ENCODE measurements at regions not wholly inside any gene's neighbourhood (a gene's known extent, or its start where the extent isn't known, plus 50 kb on each side); places are given as distances from the start of the nearest gene placed in this dataset.

- H3K4me3 ChIP-seq (replicated peaks in 1 of 2; ENCODE audit: low read depth in 2 of 2, low read length in 2 of 2), result no peak overlapping the region
- TF ChIP-seq CTCF (IDR thresholded peaks at IDR 0.05; ENCODE audit: low read depth, low read length), result no peak
Measured at GRCh38 chr13:26881154-26881553, 120.6 kb upstream of the GPR12 start.

GRCh38 chr13:26880735-26881134 lies 120.1 kb upstream of the GPR12 start:
- no peak for TF ChIP-seq CTCF (IDR thresholded peaks at IDR 0.05; ENCODE audit: low read depth, low read length)
- no peak overlapping the region for H3K4me3 ChIP-seq (replicated peaks in 1 of 2; ENCODE audit: low read depth in 2 of 2, low read length in 2 of 2)
- DNase-seq (ENCODE audit: low read depth in 2 of 2), result no peak

More at GRCh38 chr13:26881154-26881553, 120.6 kb upstream of the GPR12 start:
- peak; percentile 20 to 50 for DNase-seq (ENCODE audit: low read depth in 2 of 2)

- no peak overlapping the region for H3K4me3 ChIP-seq (replicated peaks in 1 of 2; ENCODE audit: low read depth in 2 of 2, low read length in 2 of 2)
- TF ChIP-seq CTCF (IDR thresholded peaks at IDR 0.05; ENCODE audit: low read depth, low read length), result no peak
- no peak for DNase-seq (ENCODE audit: low read depth in 2 of 2)
Measured at GRCh38 chr13:26878438-26878837, 117.9 kb upstream of the GPR12 start.

- no peak for TF ChIP-seq CTCF (IDR thresholded peaks at IDR 0.05; ENCODE audit: low read depth, low read length)
- no peak for DNase-seq (ENCODE audit: low read depth in 2 of 2)
- no peak overlapping the region for H3K4me3 ChIP-seq (replicated peaks in 1 of 2; ENCODE audit: low read depth in 2 of 2, low read length in 2 of 2)
Measured at GRCh38 chr13:26873386-26873698, 112.8 kb upstream of the GPR12 start.

GRCh38 chr13:26872525-26873385 lies 112.2 kb upstream of the GPR12 start:
- no peak overlapping the region for H3K4me3 ChIP-seq (replicated peaks in 1 of 2; ENCODE audit: low read depth in 2 of 2, low read length in 2 of 2)
- peak; percentile 29 to 48 for DNase-seq (ENCODE audit: low read depth in 2 of 2)
- TF ChIP-seq CTCF (IDR thresholded peaks at IDR 0.05; ENCODE audit: low read depth, low read length), result peak; percentile 87

GRCh38 chr13:26867451-26868091 lies 107.0 kb upstream of the GPR12 start:
- TF ChIP-seq CTCF (IDR thresholded peaks at IDR 0.05; ENCODE audit: low read depth, low read length), result no peak
- DNase-seq (ENCODE audit: low read depth in 2 of 2), result peak; percentile 37 to 43
- no peak overlapping the region for H3K4me3 ChIP-seq (replicated peaks in 1 of 2; ENCODE audit: low read depth in 2 of 2, low read length in 2 of 2)
